GM18907 (cell line): ENCODE measurements at regions not wholly inside any gene's neighbourhood (a gene's known extent, or its start where the extent isn't known, plus 50 kb on each side); places are given as distances from the start of the nearest gene placed in this dataset.

Experiments
- ATAC-seq: cut with Tn5 transposase; IDR thresholded peaks from one replicate; pipeline ENCODE4 v1.9.1; 2021; ENCODE audit warnings: mild to moderate bottlenecking, moderate library complexity; ENCODE audit not compliant: unreplicated experiment

- no peak for ATAC-seq
These were observed 358.7 kb downstream of the LPIN1 start for GRCh38 chr2:12105180-12105579.

- no peak for ATAC-seq
These were observed 360.1 kb downstream of the LPIN1 start for GRCh38 chr2:12106440-12107080.

- ATAC-seq: no peak
These were observed 360.9 kb downstream of the LPIN1 start for GRCh38 chr2:12107321-12107720.

- ATAC-seq: no peak
These were observed 361.5 kb downstream of the LPIN1 start for GRCh38 chr2:12107939-12108338.

- no peak for ATAC-seq
These were observed 363.1 kb downstream of the LPIN1 start for GRCh38 chr2:12109363-12110017.

GRCh38 chr2:12110074-12110473 lies 363.6 kb downstream of the LPIN1 start:
- no peak for ATAC-seq

- no peak for ATAC-seq
These were observed 364.0 kb downstream of the LPIN1 start for GRCh38 chr2:12110481-12110880.

GRCh38 chr2:12113412-12113811 lies 367.0 kb downstream of the LPIN1 start:
- no peak for ATAC-seq

GRCh38 chr2:12114816-12115215 lies 368.4 kb downstream of the LPIN1 start:
- ATAC-seq: no peak

- ATAC-seq: peak; percentile 71
These were observed 369.9 kb downstream of the LPIN1 start for GRCh38 chr2:12116228-12116750.

GRCh38 chr2:12119841-12120240 lies 373.4 kb downstream of the LPIN1 start:
- no peak for ATAC-seq

GRCh38 chr2:12120281-12121150 lies 374.1 kb downstream of the LPIN1 start:
- ATAC-seq: no peak

GRCh38 chr2:12124790-12125189 lies 378.4 kb downstream of the LPIN1 start:
- ATAC-seq: no peak

- ATAC-seq: no peak
These were observed 379.9 kb downstream of the LPIN1 start for GRCh38 chr2:12126318-12126717.

GRCh38 chr2:12127638-12128037 lies 381.2 kb downstream of the LPIN1 start:
- ATAC-seq: peak; percentile 60

- ATAC-seq: no peak
These were observed 385.5 kb downstream of the LPIN1 start for GRCh38 chr2:12131975-12132374.

GRCh38 chr2:12141618-12142258 lies 395.3 kb downstream of the LPIN1 start:
- no peak for ATAC-seq

- ATAC-seq: no peak
These were observed 405.3 kb downstream of the LPIN1 start for GRCh38 chr2:12151716-12152115.

- ATAC-seq: no peak
These were observed 406.5 kb downstream of the LPIN1 start for GRCh38 chr2:12152888-12153287.

GRCh38 chr2:12155303-12156051 lies 409.0 kb downstream of the LPIN1 start:
- ATAC-seq: no peak
